ENCODE measurements at regions not wholly inside any gene's neighbourhood (a gene's known extent, or its start where the extent isn't known, plus 50 kb on each side); places are given as distances from the start of the nearest gene placed in this dataset.

- no peak for ATAC-seq
These were observed 123.1 kb upstream of the STXBP5 start for GRCh38 chr6:147081076-147081609.

GRCh38 chr6:147087641-147088040 is 116.6 kb upstream of the STXBP5 start:
- no peaks in the 10 kb centered on the region for H3K27me3 Mint-ChIP-seq (ENCODE audit: low read depth)
- no peak for ATAC-seq
- CTCF ChIA-PET = no interaction called here

More at GRCh38 chr6:147081076-147081609, 123.1 kb upstream of the STXBP5 start:
- ChIA-PET CTCF (no interaction called here), POLR2A (no interaction called here)
- Mint-ChIP-seq H3K27ac (no peak overlapping the region), H3K36me3 (no peaks in the 10 kb centered on the region), H3K4me3 (no peak overlapping the region), H3K9me3 (no peaks in the 10 kb centered on the region), H3K4me1 (peaks cover 8% of the 10 kb centered on the region), H3K27me3 (ENCODE audit: low read depth) (no peaks in the 10 kb centered on the region)
- no peak for TF ChIP-seq RELA (CRISPR knock-in tag; IDR thresholded peaks at IDR 0.05; ENCODE audit: borderline replicate concordance)
- DNase-seq (ENCODE audit: low spot score) = no peak

GRCh38 chr6:147088861-147089260 is 115.4 kb upstream of the STXBP5 start:
- DNase-seq (ENCODE audit: low spot score) (no peak), ATAC-seq (no peak)
- no peak overlapping the region for H3K4me3 Mint-ChIP-seq
- no peaks in the 10 kb centered on the region for H3K4me1 Mint-ChIP-seq
- no peak overlapping the region for H3K27ac Mint-ChIP-seq
- no peaks in the 10 kb centered on the region for H3K27me3 Mint-ChIP-seq (ENCODE audit: low read depth)
- ChIA-PET POLR2A (no interaction called here), CTCF (no interaction called here)
- H3K36me3 Mint-ChIP-seq = no peaks in the 10 kb centered on the region
- TF ChIP-seq ATF6 (CRISPR knock-in tag; IDR thresholded peaks at IDR 0.05) (no peak), ZNF317 (CRISPR knock-in tag; IDR thresholded peaks at IDR 0.05; ENCODE audit: borderline replicate concordance, low read depth) (no peak), TEAD1 (CRISPR knock-in tag; IDR thresholded peaks at IDR 0.05) (no peak), RELA (CRISPR knock-in tag; IDR thresholded peaks at IDR 0.05; ENCODE audit: borderline replicate concordance) (no peak)
- TF ChIP-seq, protein P1, sequence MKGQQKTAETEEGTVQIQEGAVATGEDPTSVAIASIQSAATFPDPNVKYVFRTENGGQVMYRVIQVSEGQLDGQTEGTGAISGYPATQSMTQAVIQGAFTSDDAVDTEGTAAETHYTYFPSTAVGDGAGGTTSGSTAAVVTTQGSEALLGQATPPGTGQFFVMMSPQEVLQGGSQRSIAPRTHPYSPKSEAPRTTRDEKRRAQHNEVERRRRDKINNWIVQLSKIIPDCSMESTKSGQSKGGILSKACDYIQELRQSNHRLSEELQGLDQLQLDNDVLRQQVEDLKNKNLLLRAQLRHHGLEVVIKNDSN (CRISPR knock-in tag; IDR thresholded peaks at IDR 0.05) = no peak
- TF ChIP-seq, protein P2, sequence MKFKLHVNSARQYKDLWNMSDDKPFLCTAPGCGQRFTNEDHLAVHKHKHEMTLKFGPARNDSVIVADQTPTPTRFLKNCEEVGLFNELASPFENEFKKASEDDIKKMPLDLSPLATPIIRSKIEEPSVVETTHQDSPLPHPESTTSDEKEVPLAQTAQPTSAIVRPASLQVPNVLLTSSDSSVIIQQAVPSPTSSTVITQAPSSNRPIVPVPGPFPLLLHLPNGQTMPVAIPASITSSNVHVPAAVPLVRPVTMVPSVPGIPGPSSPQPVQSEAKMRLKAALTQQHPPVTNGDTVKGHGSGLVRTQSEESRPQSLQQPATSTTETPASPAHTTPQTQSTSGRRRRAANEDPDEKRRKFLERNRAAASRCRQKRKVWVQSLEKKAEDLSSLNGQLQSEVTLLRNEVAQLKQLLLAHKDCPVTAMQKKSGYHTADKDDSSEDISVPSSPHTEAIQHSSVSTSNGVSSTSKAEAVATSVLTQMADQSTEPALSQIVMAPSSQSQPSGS (CRISPR knock-in tag; IDR thresholded peaks at IDR 0.05; ENCODE audit: borderline replicate concordance, low read depth) = no peak
- H3K9me3 Mint-ChIP-seq = peaks cover 18% of the 10 kb centered on the region

More at GRCh38 chr6:147087641-147088040, 116.6 kb upstream of the STXBP5 start:
- peaks cover 18% of the 10 kb centered on the region for H3K9me3 Mint-ChIP-seq
- H3K36me3 Mint-ChIP-seq = no peaks in the 10 kb centered on the region
- no peaks in the 10 kb centered on the region for H3K4me1 Mint-ChIP-seq
- no peak overlapping the region for H3K4me3 Mint-ChIP-seq
- POLR2A ChIA-PET = no interaction called here
- TF ChIP-seq ZNF121 (CRISPR knock-in tag; IDR thresholded peaks at IDR 0.05) = no peak
- TF ChIP-seq ZNF219 (CRISPR knock-in tag; IDR thresholded peaks at IDR 0.05; ENCODE audit: borderline replicate concordance) = no peak
- no peak for TF ChIP-seq MLX (CRISPR knock-in tag; IDR thresholded peaks at IDR 0.05)
- TF ChIP-seq GABPB1 (CRISPR knock-in tag; IDR thresholded peaks at IDR 0.05) = no peak
- TF ChIP-seq ZBTB21 (CRISPR knock-in tag; IDR thresholded peaks at IDR 0.05; ENCODE audit: borderline replicate concordance) = no peak
- TF ChIP-seq CREM (CRISPR knock-in tag; IDR thresholded peaks at IDR 0.05) = no peak
- TF ChIP-seq, protein P3, sequence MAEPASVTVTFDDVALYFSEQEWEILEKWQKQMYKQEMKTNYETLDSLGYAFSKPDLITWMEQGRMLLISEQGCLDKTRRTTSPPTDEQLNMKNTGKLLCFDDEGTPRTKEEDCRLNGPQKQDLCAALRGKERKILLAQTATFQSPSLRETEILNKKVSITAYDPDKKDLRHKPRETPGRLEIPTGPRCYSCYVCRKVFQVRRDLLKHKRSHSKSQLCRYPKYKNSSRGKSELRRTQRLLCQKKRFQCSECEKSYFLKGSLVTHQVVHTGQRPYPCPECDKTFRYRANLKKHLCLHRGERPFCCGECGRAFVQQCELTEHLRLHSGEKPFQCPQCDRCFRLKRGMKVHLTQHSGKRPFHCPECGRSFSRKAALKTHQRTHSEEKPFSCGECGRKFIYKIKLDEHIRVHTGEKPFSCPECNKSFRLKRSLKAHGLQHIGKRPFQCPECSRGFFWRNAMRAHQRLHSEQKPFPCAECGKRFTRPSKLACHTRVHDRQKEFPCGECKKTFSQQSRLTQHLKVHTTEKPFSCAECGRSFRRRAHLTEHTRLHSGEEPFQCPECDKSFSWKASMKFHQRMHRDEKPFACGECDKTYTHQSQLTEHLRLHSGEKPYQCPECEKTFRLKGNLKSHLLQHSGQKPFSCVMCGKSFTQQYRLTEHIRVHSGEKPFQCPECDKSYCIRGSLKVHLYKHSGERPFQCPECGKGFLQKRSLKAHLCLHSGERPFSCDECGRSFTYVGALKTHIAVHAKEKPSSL (CRISPR knock-in tag; conservative IDR thresholded peaks at IDR 0.05) = no peak
- DNase-seq (ENCODE audit: low spot score) = no peak
- H3K27ac Mint-ChIP-seq = no peak overlapping the region

Data from WTC11 (cell line).